HepG2 (cell line): ENCODE measurements at regions not wholly inside any gene's neighbourhood (a gene's known extent, or its start where the extent isn't known, plus 50 kb on each side); places are given as distances from the start of the nearest gene placed in this dataset.

Experiments
- CTCF ChIP-seq: sonication (generic); formaldehyde crosslinking; IDR thresholded peaks from 2 replicates; pipeline ENCODE4 v1.5.0; 2020; ENCODE audit warnings: mild to moderate bottlenecking, missing genetic modification reagents, moderate library complexity
- PRDM4 ChIP-seq: sonication (generic); formaldehyde crosslinking; IDR thresholded peaks from 2 replicates; pipeline ENCODE4 v1.9.0; 2021; ENCODE audit warnings: missing genetic modification reagents, borderline replicate concordance
- REST ChIP-seq, 2 experiments: IDR thresholded peaks; 2 replicates each; pipeline ENCODE4 v1.6.1; 2011 to 2012; ENCODE audit warnings: low read length in 2 of 2, borderline replicate concordance in 1 of 2, low read depth in 1 of 2, mild to moderate bottlenecking in 1 of 2, moderate library complexity in 1 of 2

GRCh38 chr9:120324996-120325642, 254.8 kb downstream of the CDK5RAP2 start (continued):
- TF ChIP-seq REST (IDR thresholded peaks at IDR 0.05; ENCODE audit: borderline replicate concordance in 1 of 2, low read depth in 1 of 2, low read length in 2 of 2) (no peak), CTCF (CRISPR knock-in tag) (peak; percentile 50), PRDM4 (no peak)
